22Rv1 (cell line): ENCODE measurements at regions not wholly inside any gene's neighbourhood (a gene's known extent, or its start where the extent isn't known, plus 50 kb on each side); places are given as distances from the start of the nearest gene placed in this dataset.

Experiments
- ZFX ChIP-seq: fragments of 450-650 bp; IDR thresholded peaks from 2 replicates; pipeline ENCODE4 v1.6.1; 2017; ENCODE audit warnings: antibody characterized with exemption, borderline replicate concordance
- TF ChIP-seq, protein P1 (sequence below): fragments of 450-650 bp; IDR thresholded peaks from 2 replicates; pipeline ENCODE4 v1.5.1; 2017; ENCODE audit warnings: mild to moderate bottlenecking

- TF ChIP-seq, protein P1, sequence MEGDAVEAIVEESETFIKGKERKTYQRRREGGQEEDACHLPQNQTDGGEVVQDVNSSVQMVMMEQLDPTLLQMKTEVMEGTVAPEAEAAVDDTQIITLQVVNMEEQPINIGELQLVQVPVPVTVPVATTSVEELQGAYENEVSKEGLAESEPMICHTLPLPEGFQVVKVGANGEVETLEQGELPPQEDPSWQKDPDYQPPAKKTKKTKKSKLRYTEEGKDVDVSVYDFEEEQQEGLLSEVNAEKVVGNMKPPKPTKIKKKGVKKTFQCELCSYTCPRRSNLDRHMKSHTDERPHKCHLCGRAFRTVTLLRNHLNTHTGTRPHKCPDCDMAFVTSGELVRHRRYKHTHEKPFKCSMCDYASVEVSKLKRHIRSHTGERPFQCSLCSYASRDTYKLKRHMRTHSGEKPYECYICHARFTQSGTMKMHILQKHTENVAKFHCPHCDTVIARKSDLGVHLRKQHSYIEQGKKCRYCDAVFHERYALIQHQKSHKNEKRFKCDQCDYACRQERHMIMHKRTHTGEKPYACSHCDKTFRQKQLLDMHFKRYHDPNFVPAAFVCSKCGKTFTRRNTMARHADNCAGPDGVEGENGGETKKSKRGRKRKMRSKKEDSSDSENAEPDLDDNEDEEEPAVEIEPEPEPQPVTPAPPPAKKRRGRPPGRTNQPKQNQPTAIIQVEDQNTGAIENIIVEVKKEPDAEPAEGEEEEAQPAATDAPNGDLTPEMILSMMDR: no peak
- TF ChIP-seq ZFX: no peak
Measured at GRCh38 chr16:6096931-6097670, 999.5 kb upstream of the EEF2KMT start.
